ENCODE measurements at regions not wholly inside any gene's neighbourhood (a gene's known extent, or its start where the extent isn't known, plus 50 kb on each side); places are given as distances from the start of the nearest gene placed in this dataset.

DNA sequence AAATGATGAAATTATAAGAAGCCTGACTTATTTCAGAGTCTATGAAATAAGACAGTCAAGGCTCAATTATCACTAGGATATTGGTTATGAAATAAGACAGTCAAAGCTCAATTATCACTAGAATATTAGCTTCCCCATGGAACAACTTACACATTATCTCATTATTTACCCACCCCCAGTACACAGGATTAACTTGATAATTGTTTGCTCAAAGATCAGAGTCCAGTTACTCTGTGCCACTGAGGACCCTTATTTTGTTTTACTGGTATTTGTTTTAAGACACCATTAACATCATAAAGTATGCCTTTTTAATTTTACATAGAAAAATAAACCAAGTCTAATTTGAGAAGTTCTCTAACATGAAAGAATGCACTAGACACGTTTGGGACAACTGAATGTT is 225.4 kb downstream of the SI start:
- TF ChIP-seq, protein P1, sequence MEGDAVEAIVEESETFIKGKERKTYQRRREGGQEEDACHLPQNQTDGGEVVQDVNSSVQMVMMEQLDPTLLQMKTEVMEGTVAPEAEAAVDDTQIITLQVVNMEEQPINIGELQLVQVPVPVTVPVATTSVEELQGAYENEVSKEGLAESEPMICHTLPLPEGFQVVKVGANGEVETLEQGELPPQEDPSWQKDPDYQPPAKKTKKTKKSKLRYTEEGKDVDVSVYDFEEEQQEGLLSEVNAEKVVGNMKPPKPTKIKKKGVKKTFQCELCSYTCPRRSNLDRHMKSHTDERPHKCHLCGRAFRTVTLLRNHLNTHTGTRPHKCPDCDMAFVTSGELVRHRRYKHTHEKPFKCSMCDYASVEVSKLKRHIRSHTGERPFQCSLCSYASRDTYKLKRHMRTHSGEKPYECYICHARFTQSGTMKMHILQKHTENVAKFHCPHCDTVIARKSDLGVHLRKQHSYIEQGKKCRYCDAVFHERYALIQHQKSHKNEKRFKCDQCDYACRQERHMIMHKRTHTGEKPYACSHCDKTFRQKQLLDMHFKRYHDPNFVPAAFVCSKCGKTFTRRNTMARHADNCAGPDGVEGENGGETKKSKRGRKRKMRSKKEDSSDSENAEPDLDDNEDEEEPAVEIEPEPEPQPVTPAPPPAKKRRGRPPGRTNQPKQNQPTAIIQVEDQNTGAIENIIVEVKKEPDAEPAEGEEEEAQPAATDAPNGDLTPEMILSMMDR (IDR thresholded peaks at IDR 0.05): no peak
- no peak for TF ChIP-seq POLR2A (IDR thresholded peaks at IDR 0.05; ENCODE audit: low read depth)
- TF ChIP-seq EP300 (IDR thresholded peaks at IDR 0.05): no peak
